Small intestine (tissue), 7 donors: ENCODE measurements at regions not wholly inside any gene's neighbourhood (a gene's known extent, or its start where the extent isn't known, plus 50 kb on each side); places are given as distances from the start of the nearest gene placed in this dataset.
A peak's percentile ranks its signal among the peaks of the same experiment; 100 is the strongest.

Experiments used
- DNase-seq, 2 donors: peaks; one replicate each; pipeline versions ENCODE4 v3.0.0 to v3.0.0-alpha.2; 2013
- FAIRE-seq: peaks from 2 replicates; lab custom pipeline; 2012; peaks lifted over from hg19 to GRCh38; lab: Jason Lieb, UNC
- H3K27ac ChIP-seq, 3 donors: one replicate each; pipeline ENCODE4 v1.5.1; 2013; ENCODE audit warnings: low read length in 2 of 3, mild to moderate bottlenecking in 2 of 3, control low read depth in 1 of 3, inconsistent platforms in 1 of 3, low read depth in 1 of 3, moderate library complexity in 1 of 3
- H3K27me3 ChIP-seq, 3 donors: one replicate each; pipeline ENCODE4 v1.6.1; 2013; ENCODE audit warnings: low read length in 3 of 3, inconsistent platforms in 1 of 3; ENCODE audit not compliant: control insufficient read depth in 3 of 3, insufficient read depth in 3 of 3
- H3K36me3 ChIP-seq, 3 donors: one replicate each; pipeline ENCODE4 v1.6.1; 2013; ENCODE audit warnings: low read length in 3 of 3, inconsistent platforms in 1 of 3, low read depth in 1 of 3, mild to moderate bottlenecking in 1 of 3, moderate library complexity in 1 of 3; ENCODE audit not compliant: control insufficient read depth in 3 of 3, insufficient read depth in 2 of 3
- H3K4me1 ChIP-seq, 3 donors: one replicate each; pipeline ENCODE4 v1.6.1; 2013; ENCODE audit warnings: low read length in 2 of 3, inconsistent platforms in 1 of 3, low read depth in 1 of 3, mild to moderate bottlenecking in 1 of 3, moderate library complexity in 1 of 3; ENCODE audit not compliant: control insufficient read depth in 3 of 3, insufficient read depth in 2 of 3
- H3K4me3 ChIP-seq, 3 donors: one replicate each; pipeline ENCODE4 v1.5.1; 2013; ENCODE audit warnings: low read length in 3 of 3, control low read depth in 1 of 3, inconsistent platforms in 1 of 3, low read depth in 1 of 3, mild to moderate bottlenecking in 1 of 3, moderate library complexity in 1 of 3
- H3K9me3 ChIP-seq, 2 donors: one replicate each; pipeline ENCODE4 v1.6.1; 2013; ENCODE audit warnings: low read depth in 1 of 2, low read length in 1 of 2; ENCODE audit not compliant: control insufficient read depth in 2 of 2, insufficient read depth in 1 of 2
- WGBS, 3 donors: extraction: QIAGEN DNeasy Blood & Tissue Kit; methylation state at CpG; one replicate each; pipeline ENCODE4 v1.1.7; 2013; 5-methylcytosine and 5-hydroxymethylcytosine counted together
- donor health status: healthy with polysubstance abuse.
- donor health status: control.
- donor health status: control.
- donor health status: Bipolar disorder and iron deficiency.
- donor health status: healthy.

GRCh38 chr7:46763344-46763743 lies 818.6 kb downstream of the TNS3 start:
- WGBS, 3 donors: 59 to 73% (median 62%) methylated on average over 3 of the region's 3 CpGs
- Histone ChIP-seq H3K4me1 (no peaks in the 10 kb centered on the region), H3K4me3 (no peak overlapping the region), H3K9me3 (peaks cover 0 to 7% of the 10 kb centered on the region in 2 donors), H3K27ac (no peak overlapping the region), H3K27me3 (no peaks in the 10 kb centered on the region), H3K36me3 (no peaks in the 10 kb centered on the region)
- no peak for FAIRE-seq
- DNase-seq: no peak

DNA sequence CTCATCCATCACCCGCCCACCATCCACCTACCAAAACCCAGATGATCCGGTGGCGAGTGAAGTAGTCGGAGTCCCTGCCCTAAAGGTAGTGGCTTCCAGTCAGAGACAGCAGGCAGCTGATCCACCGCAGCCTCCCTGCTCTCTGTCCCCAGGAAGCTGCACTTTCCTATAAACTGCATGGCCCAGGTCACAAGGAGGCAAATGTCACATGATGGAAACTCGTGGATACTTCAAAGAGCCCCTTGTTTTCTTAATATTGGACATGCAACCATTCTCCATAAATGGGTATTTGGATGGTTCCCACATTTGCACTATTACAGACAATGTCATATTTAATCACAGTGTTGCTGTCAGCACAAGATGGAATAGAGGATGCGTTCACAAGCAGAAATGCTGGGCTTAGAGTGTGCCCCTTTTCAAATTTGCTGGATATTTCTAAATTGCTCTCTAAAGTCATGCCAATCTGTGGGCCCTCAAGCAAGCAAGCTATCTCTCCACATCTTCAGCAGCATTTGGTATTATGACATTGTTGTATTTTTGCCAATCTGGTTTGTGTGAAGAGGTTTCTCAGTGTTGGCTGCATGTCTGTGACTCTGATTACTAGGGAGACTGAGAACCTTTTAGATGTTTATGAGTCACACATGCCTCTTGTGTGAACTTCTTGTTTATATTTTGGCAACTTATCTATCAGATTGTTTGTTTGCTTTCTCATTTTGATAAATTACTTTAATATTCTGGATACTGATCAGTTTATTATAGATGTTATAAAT lies 822.0 kb downstream of the TNS3 start:
- H3K27ac ChIP-seq: no peak overlapping the region
- peak overlapping the region in 1 of 3 donors; percentile 2 for H3K4me3 ChIP-seq
- H3K4me1 ChIP-seq: no peaks in the 10 kb centered on the region
- 81 to 86% (median 84%) methylated on average over 7 of the region's 7 CpGs for WGBS, 3 donors
- H3K9me3 ChIP-seq: no peaks in the 10 kb centered on the region
- DNase-seq (no peak), FAIRE-seq (no peak)
- H3K36me3 ChIP-seq: no peaks in the 10 kb centered on the region
- H3K27me3 ChIP-seq: no peaks in the 10 kb centered on the region

DNA sequence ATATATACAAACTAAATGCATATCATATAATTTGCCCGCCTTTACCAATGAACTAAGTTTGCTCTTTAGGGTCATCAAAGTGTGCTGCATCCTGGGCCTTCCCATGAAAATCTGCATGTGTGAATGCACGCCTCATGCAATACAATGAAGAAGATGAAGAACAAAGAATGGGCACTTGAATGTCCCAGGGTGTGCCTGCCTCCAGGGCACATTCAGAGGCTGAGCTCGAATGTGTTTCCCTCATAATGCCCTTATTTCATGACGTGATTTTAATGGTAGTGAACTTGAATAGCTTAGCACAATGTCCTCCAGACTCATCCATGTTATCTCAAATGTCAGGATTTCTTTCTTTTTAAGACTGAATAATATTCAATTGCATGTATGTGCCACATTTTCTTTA lies 824.9 kb downstream of the TNS3 start:
- H3K36me3 ChIP-seq: no peaks in the 10 kb centered on the region
- no peak for FAIRE-seq
- no peak overlapping the region for H3K4me3 ChIP-seq
- no peaks in the 10 kb centered on the region for H3K4me1 ChIP-seq
- no peaks in the 10 kb centered on the region for H3K9me3 ChIP-seq
- DNase-seq: no peak
- H3K27me3 ChIP-seq: no peaks in the 10 kb centered on the region
- no peak overlapping the region for H3K27ac ChIP-seq
- 72 to 89% (median 75%) methylated on average over 4 of the region's 4 CpGs for WGBS, 3 donors

- DNase-seq: no peak
- Histone ChIP-seq H3K4me3 (no peak overlapping the region), H3K9me3 (no peaks in the 10 kb centered on the region), H3K36me3 (no peaks in the 10 kb centered on the region), H3K27me3 (no peaks in the 10 kb centered on the region), H3K4me1 (no peaks in the 10 kb centered on the region), H3K27ac (no peak overlapping the region)
- FAIRE-seq: no peak
- WGBS, 3 donors: 66 to 84% (median 79%) methylated on average over 1 of the region's 1 CpG
These were observed 825.7 kb downstream of the TNS3 start for GRCh38 chr7:46756256-46756655.

- no peak for DNase-seq
- no peaks in the 10 kb centered on the region for H3K36me3 ChIP-seq
- 83 to 91% (median 85%) methylated on average over 5 of the region's 5 CpGs for WGBS, 3 donors
- no peak for FAIRE-seq
- no peak overlapping the region for H3K4me3 ChIP-seq
- H3K27ac ChIP-seq: no peak overlapping the region
- no peaks in the 10 kb centered on the region for H3K27me3 ChIP-seq
- H3K9me3 ChIP-seq: no peaks in the 10 kb centered on the region
- H3K4me1 ChIP-seq: no peaks in the 10 kb centered on the region
These were observed 826.5 kb downstream of the TNS3 start for GRCh38 chr7:46755120-46756034.

DNA sequence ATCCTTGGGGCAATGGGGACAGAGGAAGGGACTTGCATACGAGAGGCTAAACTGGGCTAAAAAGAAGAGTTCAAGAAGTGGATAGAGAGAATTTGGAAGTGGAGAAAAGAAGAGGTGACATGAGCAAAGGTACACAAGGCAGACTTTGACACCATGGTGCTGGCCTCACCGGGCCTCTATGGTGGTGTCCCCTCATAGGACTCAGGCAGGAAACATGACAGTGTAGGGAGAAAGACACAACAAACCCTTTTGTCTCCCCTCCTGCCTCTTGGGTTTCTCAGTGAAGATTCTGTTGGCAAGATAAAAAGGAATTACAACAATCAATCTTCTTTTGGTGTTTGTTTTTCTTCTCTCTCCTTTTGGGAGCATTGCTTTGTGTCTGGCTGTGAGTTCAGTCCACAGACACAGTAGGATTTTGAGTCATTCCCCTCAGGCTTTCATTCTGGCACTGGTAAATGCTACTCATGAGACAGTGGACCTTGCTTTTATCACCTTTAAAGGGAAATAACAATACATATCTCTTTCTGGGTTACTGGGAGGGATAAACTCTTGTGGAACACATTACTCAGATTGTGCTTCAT lies 827.7 kb downstream of the TNS3 start:
- no peak for FAIRE-seq

GRCh38 chr7:46753662-46754061 lies 828.2 kb downstream of the TNS3 start:
- no peak for FAIRE-seq
- Histone ChIP-seq H3K36me3 (no peaks in the 10 kb centered on the region), H3K4me1 (no peaks in the 10 kb centered on the region), H3K27me3 (no peaks in the 10 kb centered on the region), H3K27ac (no peak overlapping the region), H3K9me3 (no peaks in the 10 kb centered on the region), H3K4me3 (no peak overlapping the region)
- no peak for DNase-seq
- 73 to 94% (median 90%) methylated on average over 2 of the region's 2 CpGs for WGBS, 3 donors

More for the DNA sequence above, 827.7 kb downstream of the TNS3 start:
- Histone ChIP-seq H3K36me3 (no peaks in the 10 kb centered on the region), H3K27ac (no peak overlapping the region), H3K4me3 (no peak overlapping the region), H3K9me3 (no peaks in the 10 kb centered on the region), H3K4me1 (no peaks in the 10 kb centered on the region), H3K27me3 (no peaks in the 10 kb centered on the region)
- no peak for DNase-seq
- WGBS, 3 donors: 81 to 85% (median 82%) methylated on average over 2 of the region's 2 CpGs

- DNase-seq: no peak
- H3K9me3 ChIP-seq: no peaks in the 10 kb centered on the region
- WGBS, 3 donors: 52 to 77% (median 65%) methylated on average over 3 of the region's 3 CpGs
- no peaks in the 10 kb centered on the region for H3K27me3 ChIP-seq
- FAIRE-seq: no peak
- no peak overlapping the region for H3K27ac ChIP-seq
- no peaks in the 10 kb centered on the region for H3K36me3 ChIP-seq
- H3K4me1 ChIP-seq: no peaks in the 10 kb centered on the region
- no peak overlapping the region for H3K4me3 ChIP-seq
These were observed 829.0 kb downstream of the TNS3 start for GRCh38 chr7:46752881-46753366.
